Esophagus muscularis mucosa (tissue), 4 donors: ENCODE measurements at regions not wholly inside any gene's neighbourhood (a gene's known extent, or its start where the extent isn't known, plus 50 kb on each side); places are given as distances from the start of the nearest gene placed in this dataset.
"Not testable (repeated sequence)": the region's sequence is repeated elsewhere in the genome, so short reads cannot be mapped to it uniquely, and the experiment has no call there.

Experiments
- DNase-seq: peaks from one replicate; pipeline ENCODE4 v3.0.0-alpha.2; 2017; ENCODE audit errors: extremely low spot score
- H3K27ac ChIP-seq, 4 donors: fragments of 200-600 bp; sonication (generic); replicated peaks in 1 of 4; 1 replicate in 3 of 4; 2 replicates in 1 of 4; pipeline ENCODE4 v1.5.1; 2016 to 2019; ENCODE audit warnings: mild to moderate bottlenecking in 1 of 4
- H3K27me3 ChIP-seq, 4 donors: fragments of 200-600 bp; sonication (generic); one replicate each; pipeline versions ENCODE4 v1.5.1 to v1.6.0; 2016 to 2019
- H3K36me3 ChIP-seq, 4 donors: fragments of 200-600 bp; sonication (generic); one replicate each; pipeline ENCODE4 v1.5.1; 2016 to 2019
- H3K4me1 ChIP-seq, 4 donors: fragments of 200-600 bp; sonication (generic); one replicate each; pipeline ENCODE4 v1.5.1; 2016 to 2019
- H3K4me3 ChIP-seq, 4 donors: fragments of 200-600 bp; sonication (generic); 1 replicate in 2 of 4; 2 replicates in 2 of 4; pipeline ENCODE4 v1.5.1; 2016 to 2019; ENCODE audit warnings: mild to moderate bottlenecking in 4 of 4, moderate library complexity in 1 of 4
- H3K9me3 ChIP-seq, 4 donors: fragments of 200-600 bp; sonication (generic); 1 replicate in 3 of 4; 2 replicates in 1 of 4; pipeline ENCODE4 v1.5.1; 2016 to 2019
- POLR2AphosphoS5 ChIP-seq, 2 donors: sonication (generic); formaldehyde crosslinking; IDR thresholded peaks; one replicate each; pipeline ENCODE4 v1.6.1; 2017; ENCODE audit warnings: antibody characterized with exemption in 2 of 2
- WGBS: methylation state at CpG from one replicate; pipeline ENCODE4 v1.1.5; 2018; 5-methylcytosine and 5-hydroxymethylcytosine counted together
- intact Hi-C: fragments of 100-400 bp; cut with DNase I; formaldehyde crosslinking; loops from one replicate; pipeline ENCODE4 v1.15.1; 2023
- TF ChIP-seq, protein P1 (sequence below), 3 experiments: fragments of 200-600 bp in 2 of 3; fragments of 450-650 bp in 1 of 3; sonication (generic) in 2 of 3; IDR thresholded peaks; one replicate each; pipeline ENCODE4 v1.5.1; 2017 to 2019; ENCODE audit warnings: antibody characterized with exemption in 3 of 3, mild to moderate bottlenecking in 2 of 3, moderate library complexity in 1 of 3

DNA sequence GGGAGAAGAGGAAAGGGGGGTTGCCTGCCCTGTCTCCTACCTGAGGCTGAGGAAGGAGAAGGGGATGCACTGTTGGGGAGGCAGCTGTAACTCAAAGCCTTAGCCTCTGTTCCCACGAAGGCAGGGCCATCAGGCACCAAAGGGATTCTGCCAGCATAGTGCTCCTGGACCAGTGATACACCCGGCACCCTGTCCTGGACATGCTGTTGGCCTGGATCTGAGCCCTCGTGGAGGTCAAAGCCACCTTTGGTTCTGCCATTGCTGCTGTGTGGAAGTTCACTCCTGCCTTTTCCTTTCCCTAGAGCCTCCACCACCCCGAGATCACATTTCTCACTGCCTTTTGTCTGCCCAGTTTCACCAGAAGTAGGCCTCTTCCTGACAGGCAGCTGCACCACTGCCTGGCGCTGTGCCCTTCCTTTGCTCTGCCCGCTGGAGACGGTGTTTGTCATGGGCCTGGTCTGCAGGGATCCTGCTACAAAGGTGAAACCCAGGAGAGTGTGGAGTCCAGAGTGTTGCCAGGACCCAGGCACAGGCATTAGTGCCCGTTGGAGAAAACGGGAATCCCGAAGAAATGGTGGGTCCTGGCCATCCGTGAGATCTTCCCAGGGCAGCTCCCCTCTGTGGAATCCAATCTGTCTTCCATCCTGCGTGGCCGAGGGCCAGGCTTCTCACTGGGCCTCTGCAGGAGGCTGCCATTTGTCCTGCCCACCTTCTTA lies 267.7 kb downstream of the OR4F29 start:
- H3K9me3 ChIP-seq, H3K27me3 ChIP-seq, H3K27ac ChIP-seq, H3K4me1 ChIP-seq, intact Hi-C loops, DNase-seq, H3K4me3 ChIP-seq: not testable (repeated sequence)
- peaks cover 6 to 12% (median 8%) of the 10 kb centered on the region in 4 donors for H3K36me3 ChIP-seq
- WGBS = 80% methylated on average over 1 of the region's 13 CpGs
- peak in 1 of 2 donors; percentile 27 for TF ChIP-seq POLR2AphosphoS5 (IDR thresholded peaks at IDR 0.05)

- H3K4me3 ChIP-seq, intact Hi-C loops, H3K27ac ChIP-seq, H3K27me3 ChIP-seq, DNase-seq, H3K4me1 ChIP-seq, H3K9me3 ChIP-seq: not testable (repeated sequence)
- H3K36me3 ChIP-seq = peaks cover 6 to 12% (median 8%) of the 10 kb centered on the region in 4 donors
- WGBS = no CpG with 5 or more reads among the region's 10 CpGs
Measured at GRCh38 chr1:183081-183480, 268.4 kb downstream of the OR4F29 start.

GRCh38 chr1:182631-183030 lies 268.8 kb downstream of the OR4F29 start:
- H3K27ac ChIP-seq, H3K4me3 ChIP-seq, intact Hi-C loops, H3K27me3 ChIP-seq, H3K4me1 ChIP-seq, DNase-seq, H3K9me3 ChIP-seq: not testable (repeated sequence)
- WGBS = no CpG with 5 or more reads among the region's 7 CpGs
- peaks cover 6 to 12% (median 8%) of the 10 kb centered on the region in 4 donors for H3K36me3 ChIP-seq

GRCh38 chr1:181247-182216 lies 269.9 kb downstream of the OR4F29 start:
- H3K4me1 ChIP-seq, H3K36me3 ChIP-seq, H3K4me3 ChIP-seq, H3K27ac ChIP-seq, H3K9me3 ChIP-seq, H3K27me3 ChIP-seq, intact Hi-C loops: not testable (repeated sequence)
- DNase-seq = peak; percentile 93
- TF ChIP-seq, protein P1, sequence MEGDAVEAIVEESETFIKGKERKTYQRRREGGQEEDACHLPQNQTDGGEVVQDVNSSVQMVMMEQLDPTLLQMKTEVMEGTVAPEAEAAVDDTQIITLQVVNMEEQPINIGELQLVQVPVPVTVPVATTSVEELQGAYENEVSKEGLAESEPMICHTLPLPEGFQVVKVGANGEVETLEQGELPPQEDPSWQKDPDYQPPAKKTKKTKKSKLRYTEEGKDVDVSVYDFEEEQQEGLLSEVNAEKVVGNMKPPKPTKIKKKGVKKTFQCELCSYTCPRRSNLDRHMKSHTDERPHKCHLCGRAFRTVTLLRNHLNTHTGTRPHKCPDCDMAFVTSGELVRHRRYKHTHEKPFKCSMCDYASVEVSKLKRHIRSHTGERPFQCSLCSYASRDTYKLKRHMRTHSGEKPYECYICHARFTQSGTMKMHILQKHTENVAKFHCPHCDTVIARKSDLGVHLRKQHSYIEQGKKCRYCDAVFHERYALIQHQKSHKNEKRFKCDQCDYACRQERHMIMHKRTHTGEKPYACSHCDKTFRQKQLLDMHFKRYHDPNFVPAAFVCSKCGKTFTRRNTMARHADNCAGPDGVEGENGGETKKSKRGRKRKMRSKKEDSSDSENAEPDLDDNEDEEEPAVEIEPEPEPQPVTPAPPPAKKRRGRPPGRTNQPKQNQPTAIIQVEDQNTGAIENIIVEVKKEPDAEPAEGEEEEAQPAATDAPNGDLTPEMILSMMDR (IDR thresholded peaks at IDR 0.05) = peak in 1 of 3 experiments; percentile 21
- WGBS = 79% methylated on average over 19 of the region's 79 CpGs

GRCh38 chr1:180749-181205 lies 270.7 kb downstream of the OR4F29 start:
- H3K4me3 ChIP-seq, H3K4me1 ChIP-seq, intact Hi-C loops, H3K27ac ChIP-seq, H3K27me3 ChIP-seq, H3K36me3 ChIP-seq, H3K9me3 ChIP-seq: not testable (repeated sequence)
- 86% methylated on average over 27 of the region's 28 CpGs for WGBS
- DNase-seq = peak; percentile 26

GRCh38 chr1:138842-139241 lies 312.6 kb downstream of the OR4F29 start:
- H3K36me3 ChIP-seq, H3K27me3 ChIP-seq, H3K9me3 ChIP-seq, H3K4me1 ChIP-seq, intact Hi-C loops, H3K4me3 ChIP-seq, DNase-seq, H3K27ac ChIP-seq: not testable (repeated sequence)
- WGBS = 90% methylated on average over 3 of the region's 4 CpGs

- H3K27ac ChIP-seq, H3K4me1 ChIP-seq, H3K27me3 ChIP-seq, H3K9me3 ChIP-seq, H3K36me3 ChIP-seq, DNase-seq, intact Hi-C loops, H3K4me3 ChIP-seq: not testable (repeated sequence)
- WGBS = 84% methylated on average over 5 of the region's 16 CpGs
Measured at GRCh38 chr1:137664-138063, 313.8 kb downstream of the OR4F29 start.

DNA sequence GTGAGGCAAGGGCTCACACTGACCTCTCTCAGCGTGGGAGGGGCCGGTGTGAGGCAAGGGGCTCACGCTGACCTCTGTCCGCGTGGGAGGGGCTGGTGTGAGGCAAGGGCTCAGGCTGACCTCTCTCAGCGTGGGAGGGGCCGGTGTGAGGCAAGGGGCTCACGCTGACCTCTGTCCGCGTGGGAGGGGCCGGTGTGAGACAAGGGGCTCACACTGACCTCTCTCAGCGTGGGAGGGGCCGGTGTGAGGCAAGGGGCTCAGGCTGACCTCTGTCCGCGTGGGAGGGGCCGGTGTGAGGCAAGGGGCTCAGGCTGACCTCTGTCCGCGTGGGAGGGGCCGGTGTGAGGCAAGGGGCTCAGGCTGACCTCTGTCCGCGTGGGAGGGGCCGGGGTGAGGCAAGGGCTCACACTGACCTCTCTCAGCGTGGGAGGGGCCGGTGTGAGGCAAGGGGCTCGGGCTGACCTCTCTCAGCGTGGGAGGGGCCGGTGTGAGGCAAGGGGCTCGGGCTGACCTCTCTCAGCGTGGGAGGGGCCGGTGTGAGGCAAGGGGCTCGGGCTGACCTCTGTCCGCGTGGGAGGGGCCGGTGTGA lies 315.0 kb downstream of the OR4F29 start:
- H3K4me1 ChIP-seq, H3K27ac ChIP-seq, intact Hi-C loops, DNase-seq, H3K27me3 ChIP-seq, H3K4me3 ChIP-seq, H3K9me3 ChIP-seq, H3K36me3 ChIP-seq: not testable (repeated sequence)
- WGBS = 97% methylated on average over 32 of the region's 34 CpGs

- WGBS = 94% methylated on average over 18 of the region's 21 CpGs
- H3K27me3 ChIP-seq, H3K9me3 ChIP-seq, H3K4me1 ChIP-seq, intact Hi-C loops, H3K36me3 ChIP-seq, H3K27ac ChIP-seq, DNase-seq, H3K4me3 ChIP-seq: not testable (repeated sequence)
Measured at GRCh38 chr1:134936-135335, 316.5 kb downstream of the OR4F29 start.

- H3K9me3 ChIP-seq, H3K4me1 ChIP-seq, H3K27me3 ChIP-seq, H3K27ac ChIP-seq, H3K4me3 ChIP-seq, DNase-seq, H3K36me3 ChIP-seq, intact Hi-C loops: not testable (repeated sequence)
Measured at GRCh38 chr1:118440-118839, 333.0 kb downstream of the OR4F29 start.

DNA sequence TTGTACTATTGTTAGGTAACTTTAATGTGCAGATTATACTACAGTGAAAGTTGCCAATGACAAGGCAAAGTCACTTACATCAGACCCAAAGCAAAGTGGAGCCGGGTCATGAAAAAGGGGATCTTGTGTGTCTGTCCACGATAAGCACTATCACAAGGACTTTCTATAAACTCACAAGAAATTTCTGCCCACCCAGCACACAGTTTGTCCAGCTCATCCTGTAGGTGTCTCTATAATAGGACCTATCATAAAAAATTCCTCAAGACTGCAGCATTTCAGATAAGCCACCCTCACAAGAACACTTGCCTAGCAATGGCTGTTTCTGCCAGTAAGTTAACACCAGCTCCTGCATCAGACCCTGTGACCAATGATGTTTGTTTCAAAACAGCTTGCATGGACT lies 335.9 kb downstream of the OR4F29 start:
- H3K27me3 ChIP-seq, H3K4me3 ChIP-seq, H3K9me3 ChIP-seq, H3K27ac ChIP-seq, H3K4me1 ChIP-seq, H3K36me3 ChIP-seq, DNase-seq, intact Hi-C loops: not testable (repeated sequence)
- 76% methylated on average over 2 of the region's 2 CpGs for WGBS
